Adrenal gland (tissue), 9 donors: ENCODE measurements at regions not wholly inside any gene's neighbourhood (a gene's known extent, or its start where the extent isn't known, plus 50 kb on each side); places are given as distances from the start of the nearest gene placed in this dataset.

ENCODE experiments used
- DNase-seq, 7 donors: peaks; one replicate each; pipeline ENCODE4 v3.0.0-alpha.2; 2019 to 2020
- H3K27ac ChIP-seq, 5 donors: fragments of 200-600 bp; sonication (generic) in 4 of 5; 1 replicate in 3 of 5; 2 replicates in 2 of 5; pipeline versions ENCODE4 v1.5.1 to v1.8.0; 2016 to 2020; ENCODE audit warnings: mild to moderate bottlenecking in 1 of 5
- H3K27me3 ChIP-seq: fragments of 200-600 bp; 2 replicates; pipeline ENCODE4 v1.8.0; 2021
- H3K36me3 ChIP-seq, 2 donors: fragments of 200-600 bp; replicated peaks in 1 of 2; 1 replicate in 1 of 2; 2 replicates in 1 of 2; pipeline versions ENCODE4 v1.5.1 to v1.8.0; 2018 to 2022
- H3K4me1 ChIP-seq, 2 donors: fragments of 200-600 bp; replicated peaks in 1 of 2; 1 replicate in 1 of 2; 2 replicates in 1 of 2; pipeline versions ENCODE4 v1.5.1 to v1.8.0; 2018 to 2021
- H3K4me3 ChIP-seq, 4 donors: fragments of 200-600 bp; sonication (generic) in 3 of 4; one replicate each; pipeline ENCODE4 v1.5.1; 2016 to 2018
- H3K9me3 ChIP-seq, 3 donors: fragments of 200-600 bp; sonication (generic) in 1 of 3; replicated peaks in 1 of 3; 1 replicate in 2 of 3; 2 replicates in 1 of 3; pipeline versions ENCODE4 v1.5.1 to v1.8.0; 2016 to 2021
- POLR2A ChIP-seq, 2 donors: fragments of 450-650 bp; IDR thresholded peaks; one replicate each; pipeline ENCODE4 v1.6.1; 2017; ENCODE audit warnings: antibody characterized with exemption in 2 of 2, mild to moderate bottlenecking in 2 of 2, moderate library complexity in 1 of 2
- WGBS, 4 donors: extraction: QIAGEN DNeasy Blood & Tissue Kit in 2 of 4; methylation state at CpG; one replicate each; pipeline versions ENCODE4 v1.1.5 to v1.1.7; 2013 to 2017; 5-methylcytosine and 5-hydroxymethylcytosine counted together
- intact Hi-C, 2 donors: fragments of 100-400 bp; cut with DNase I; formaldehyde crosslinking; loops; one replicate each; pipeline versions ENCODE4 v1.14.1 to v1.15.0; 2022 to 2023
- TF ChIP-seq, protein P1 (sequence below), 6 experiments: fragments of 450-650 bp in 4 of 6; fragments of 200-600 bp in 2 of 6; sonication (generic) in 1 of 6; IDR thresholded peaks; 1 replicate in 5 of 6; 2 replicates in 1 of 6; pipeline versions ENCODE4 v1.5.1 to v1.8.0; 2016 to 2021; ENCODE audit warnings: antibody characterized with exemption in 6 of 6, mild to moderate bottlenecking in 2 of 6, moderate library complexity in 1 of 6
- donor health status: healthy with polysubstance abuse.
- donor health status: Bipolar disorder and iron deficiency.
- donor health status: DM: yes; HTN: yes; CAD: no.
- donor health status: DM: no; HTN: no; CAD: no.
- donor health status: DM: no; HTN: no; CAD: no.

DNA sequence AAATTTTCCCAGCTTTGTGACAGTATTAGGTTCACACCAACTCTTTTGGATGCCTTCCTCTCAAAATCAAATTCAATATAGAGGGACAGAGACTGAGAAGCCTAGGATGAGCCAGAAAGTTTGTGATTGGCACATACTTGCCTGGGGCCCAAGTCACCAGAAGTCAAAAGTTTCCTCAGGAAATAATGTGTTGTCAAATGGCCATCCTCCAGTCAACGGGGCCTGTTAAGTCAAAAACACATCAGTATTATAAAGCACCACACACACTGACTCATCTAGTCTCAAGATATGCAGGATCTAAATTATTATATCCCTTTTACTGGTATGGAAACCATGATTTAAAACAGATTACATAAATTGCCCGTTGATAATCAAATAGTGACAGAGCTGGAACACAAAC is 158.1 kb downstream of the AHR start:
- no peak overlapping the region for H3K27ac ChIP-seq
- H3K36me3 ChIP-seq = no peaks in the 10 kb centered on the region
- no peaks in the 10 kb centered on the region for H3K4me1 ChIP-seq
- no peaks in the 10 kb centered on the region for H3K9me3 ChIP-seq
- TF ChIP-seq, protein P1, sequence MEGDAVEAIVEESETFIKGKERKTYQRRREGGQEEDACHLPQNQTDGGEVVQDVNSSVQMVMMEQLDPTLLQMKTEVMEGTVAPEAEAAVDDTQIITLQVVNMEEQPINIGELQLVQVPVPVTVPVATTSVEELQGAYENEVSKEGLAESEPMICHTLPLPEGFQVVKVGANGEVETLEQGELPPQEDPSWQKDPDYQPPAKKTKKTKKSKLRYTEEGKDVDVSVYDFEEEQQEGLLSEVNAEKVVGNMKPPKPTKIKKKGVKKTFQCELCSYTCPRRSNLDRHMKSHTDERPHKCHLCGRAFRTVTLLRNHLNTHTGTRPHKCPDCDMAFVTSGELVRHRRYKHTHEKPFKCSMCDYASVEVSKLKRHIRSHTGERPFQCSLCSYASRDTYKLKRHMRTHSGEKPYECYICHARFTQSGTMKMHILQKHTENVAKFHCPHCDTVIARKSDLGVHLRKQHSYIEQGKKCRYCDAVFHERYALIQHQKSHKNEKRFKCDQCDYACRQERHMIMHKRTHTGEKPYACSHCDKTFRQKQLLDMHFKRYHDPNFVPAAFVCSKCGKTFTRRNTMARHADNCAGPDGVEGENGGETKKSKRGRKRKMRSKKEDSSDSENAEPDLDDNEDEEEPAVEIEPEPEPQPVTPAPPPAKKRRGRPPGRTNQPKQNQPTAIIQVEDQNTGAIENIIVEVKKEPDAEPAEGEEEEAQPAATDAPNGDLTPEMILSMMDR (IDR thresholded peaks at IDR 0.05) = no peak
- TF ChIP-seq POLR2A (IDR thresholded peaks at IDR 0.05) = no peak
- no peaks in the 10 kb centered on the region for H3K27me3 ChIP-seq
- intact Hi-C loops = no loop called here
- no peak overlapping the region for H3K4me3 ChIP-seq
- 56 to 67% (median 57%) methylated on average over 2 of the region's 2 CpGs for WGBS, 4 donors
- DNase-seq = no peak

DNA sequence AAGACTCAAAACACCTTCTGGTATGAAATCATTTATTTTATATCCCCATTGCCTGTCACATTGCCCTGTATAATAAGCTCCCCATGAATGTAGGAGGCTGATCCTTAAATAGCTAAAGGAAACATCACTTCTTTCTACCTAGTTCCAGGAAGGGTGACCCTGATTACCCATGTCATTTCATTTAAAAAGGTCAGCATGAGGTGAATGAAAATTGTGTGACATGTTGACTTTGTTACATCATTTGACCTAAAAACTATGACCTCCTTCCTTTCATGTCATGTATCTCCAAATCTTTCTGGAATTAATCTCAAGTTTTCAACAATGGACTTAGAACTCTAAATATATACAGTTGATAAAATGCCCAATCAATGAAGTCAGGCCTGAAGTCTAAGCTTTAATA is 161.5 kb downstream of the AHR start:
- H3K4me3 ChIP-seq = no peak overlapping the region
- TF ChIP-seq, protein P1 (IDR thresholded peaks at IDR 0.05) = no peak
- TF ChIP-seq POLR2A (IDR thresholded peaks at IDR 0.05) = no peak
- no peaks in the 10 kb centered on the region for H3K9me3 ChIP-seq
- H3K36me3 ChIP-seq = no peaks in the 10 kb centered on the region
- no peak for DNase-seq
- intact Hi-C loops = no loop called here
- H3K4me1 ChIP-seq = no peaks in the 10 kb centered on the region
- H3K27me3 ChIP-seq = no peaks in the 10 kb centered on the region
- no peak overlapping the region for H3K27ac ChIP-seq

DNA sequence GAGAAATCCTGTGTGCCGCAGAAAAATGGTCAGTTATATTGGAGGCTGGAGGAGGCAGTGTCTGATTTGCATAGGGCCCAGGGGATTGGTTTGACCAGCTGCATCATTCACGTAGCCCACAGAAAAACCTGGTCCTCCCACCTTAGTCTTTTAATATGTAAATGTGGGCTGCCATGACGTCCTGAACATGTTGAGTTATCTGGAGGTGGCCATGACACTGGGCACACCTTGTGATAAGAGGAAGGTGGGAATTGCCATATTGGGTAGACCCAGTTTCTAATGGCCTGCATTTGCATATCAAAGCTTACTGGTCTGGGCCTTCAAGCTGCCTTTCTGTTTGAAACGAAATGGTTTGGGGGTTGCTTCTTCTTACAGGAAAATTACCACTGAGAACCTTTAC is 162.2 kb downstream of the AHR start:
- intact Hi-C loops = no loop called here
- 70 to 97% (median 86%) methylated on average over 4 of the region's 4 CpGs for WGBS, 4 donors

DNA sequence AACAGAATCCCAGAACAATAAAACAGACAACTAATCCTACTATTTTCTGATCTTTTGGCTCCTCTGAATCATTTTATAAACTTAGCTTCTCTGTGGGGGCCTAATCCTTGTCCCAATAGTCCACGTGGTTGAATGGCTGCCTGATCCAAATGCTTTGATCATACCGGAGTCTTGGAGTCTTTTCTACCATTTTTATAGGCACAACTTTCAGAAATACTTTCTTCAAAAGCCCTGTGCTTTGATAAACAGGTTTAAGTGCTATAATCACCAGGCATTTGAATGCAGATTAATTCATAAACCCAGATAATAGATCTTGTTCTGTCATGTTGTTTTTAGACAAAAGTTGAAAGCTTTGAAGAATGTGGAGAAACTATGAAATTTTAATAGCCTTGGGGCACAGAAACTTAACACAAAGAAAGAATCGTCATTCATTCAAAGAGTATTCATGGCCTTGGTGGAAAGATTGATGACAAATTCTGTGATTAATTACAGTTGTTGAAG is 163.7 kb downstream of the AHR start:
- DNase-seq = no peak
- no peak for TF ChIP-seq POLR2A (IDR thresholded peaks at IDR 0.05)
- TF ChIP-seq, protein P1 (IDR thresholded peaks at IDR 0.05) = no peak
- Histone ChIP-seq H3K36me3 (no peaks in the 10 kb centered on the region), H3K4me3 (no peak overlapping the region), H3K4me1 (no peaks in the 10 kb centered on the region), H3K27ac (no peak overlapping the region), H3K9me3 (no peaks in the 10 kb centered on the region), H3K27me3 (no peaks in the 10 kb centered on the region)
- 35 to 50% (median 41%) methylated on average over 3 of the region's 3 CpGs for WGBS, 4 donors
- intact Hi-C loops = no loop called here

More for the DNA sequence above, 162.2 kb downstream of the AHR start:
- H3K27me3 ChIP-seq = no peaks in the 10 kb centered on the region
- H3K4me1 ChIP-seq = no peaks in the 10 kb centered on the region
- H3K4me3 ChIP-seq = no peak overlapping the region
- H3K36me3 ChIP-seq = no peaks in the 10 kb centered on the region
- TF ChIP-seq POLR2A (IDR thresholded peaks at IDR 0.05) = no peak
- TF ChIP-seq, protein P1 (IDR thresholded peaks at IDR 0.05) = no peak
- no peaks in the 10 kb centered on the region for H3K9me3 ChIP-seq
- H3K27ac ChIP-seq = no peak overlapping the region
- DNase-seq = no peak
